ENCODE measurements at regions not wholly inside any gene's neighbourhood (a gene's known extent, or its start where the extent isn't known, plus 50 kb on each side); places are given as distances from the start of the nearest gene placed in this dataset.

- DNase-seq (ENCODE audit: low spot score): no peak
Measured at GRCh38 chr18:39872651-39873050, 2082.4 kb upstream of the PIK3C3 start.

- no peak for DNase-seq (ENCODE audit: low spot score)
Measured at GRCh38 chr18:39871961-39872360, 2083.1 kb upstream of the PIK3C3 start.

GRCh38 chr18:39870591-39870990 is 2084.4 kb upstream of the PIK3C3 start:
- no peak for DNase-seq (ENCODE audit: low spot score)

- no peak for DNase-seq (ENCODE audit: low spot score)
Measured at GRCh38 chr18:39863916-39864315, 2091.1 kb upstream of the PIK3C3 start.

GRCh38 chr18:39862341-39862740 is 2092.7 kb upstream of the PIK3C3 start:
- no peak for DNase-seq (ENCODE audit: low spot score)

- no peak for DNase-seq (ENCODE audit: low spot score)
Measured at GRCh38 chr18:39854291-39854690, 2100.7 kb upstream of the PIK3C3 start.

- no peak for DNase-seq (ENCODE audit: low spot score)
Measured at GRCh38 chr18:39846265-39846664, 2108.8 kb upstream of the PIK3C3 start.

GRCh38 chr18:39845631-39846030 is 2109.4 kb upstream of the PIK3C3 start:
- DNase-seq (ENCODE audit: low spot score): no peak

GRCh38 chr18:39845106-39845505 is 2109.9 kb upstream of the PIK3C3 start:
- no peak for DNase-seq (ENCODE audit: low spot score)

GRCh38 chr18:39843546-39843945 is 2111.5 kb upstream of the PIK3C3 start:
- no peak for DNase-seq (ENCODE audit: low spot score)

- no peak for DNase-seq (ENCODE audit: low spot score)
Measured at GRCh38 chr18:39842366-39842914, 2112.6 kb upstream of the PIK3C3 start.

- peak; percentile 75 for DNase-seq (ENCODE audit: low spot score)
Measured at GRCh38 chr18:39841482-39842365, 2113.3 kb upstream of the PIK3C3 start.

- peak; percentile 5 for DNase-seq (ENCODE audit: low spot score)
Measured at GRCh38 chr18:39840856-39841481, 2114.1 kb upstream of the PIK3C3 start.

GRCh38 chr18:39840406-39840805 is 2114.6 kb upstream of the PIK3C3 start:
- no peak for DNase-seq (ENCODE audit: low spot score)

GRCh38 chr18:39839782-39840181 is 2115.3 kb upstream of the PIK3C3 start:
- no peak for DNase-seq (ENCODE audit: low spot score)

GRCh38 chr18:39838831-39839230 is 2116.2 kb upstream of the PIK3C3 start:
- DNase-seq (ENCODE audit: low spot score): no peak

GRCh38 chr18:39835303-39836030 is 2119.6 kb upstream of the PIK3C3 start:
- DNase-seq (ENCODE audit: low spot score): no peak

- no peak for DNase-seq (ENCODE audit: low spot score)
Measured at GRCh38 chr18:39834636-39835035, 2120.4 kb upstream of the PIK3C3 start.

- no peak for DNase-seq (ENCODE audit: low spot score)
Measured at GRCh38 chr18:39825485-39826150, 2129.4 kb upstream of the PIK3C3 start.

GRCh38 chr18:39806525-39806924 is 2148.5 kb upstream of the PIK3C3 start:
- DNase-seq (ENCODE audit: low spot score): no peak

GRCh38 chr18:39805218-39805617 is 2149.8 kb upstream of the PIK3C3 start:
- no peak for DNase-seq (ENCODE audit: low spot score)

GRCh38 chr18:39802648-39803229 is 2152.3 kb upstream of the PIK3C3 start:
- DNase-seq (ENCODE audit: low spot score): no peak
